SK-MEL-5 (cell line): ENCODE measurements at regions not wholly inside any gene's neighbourhood (a gene's known extent, or its start where the extent isn't known, plus 50 kb on each side); places are given as distances from the start of the nearest gene placed in this dataset.
A peak's percentile ranks its signal among the peaks of the same experiment; 100 is the strongest.
"Not testable (repeated sequence)": the region's sequence is repeated elsewhere in the genome, so short reads cannot be mapped to it uniquely, and the experiment has no call there.

Experiments
- DNase-seq: peaks from one replicate; pipeline ENCODE4 v3.0.0-alpha.2; 2016; ENCODE audit warnings: low read depth, low spot score
- in situ Hi-C: cut with HindIII; loops from 2 replicates; pipeline ENCODE4 v1.10.0; 2016; ENCODE audit warnings: low sequenced_read_pairs, high pct_unique_total_duplicates, low pct_unique_long_range_greater_than_20kb

DNA sequence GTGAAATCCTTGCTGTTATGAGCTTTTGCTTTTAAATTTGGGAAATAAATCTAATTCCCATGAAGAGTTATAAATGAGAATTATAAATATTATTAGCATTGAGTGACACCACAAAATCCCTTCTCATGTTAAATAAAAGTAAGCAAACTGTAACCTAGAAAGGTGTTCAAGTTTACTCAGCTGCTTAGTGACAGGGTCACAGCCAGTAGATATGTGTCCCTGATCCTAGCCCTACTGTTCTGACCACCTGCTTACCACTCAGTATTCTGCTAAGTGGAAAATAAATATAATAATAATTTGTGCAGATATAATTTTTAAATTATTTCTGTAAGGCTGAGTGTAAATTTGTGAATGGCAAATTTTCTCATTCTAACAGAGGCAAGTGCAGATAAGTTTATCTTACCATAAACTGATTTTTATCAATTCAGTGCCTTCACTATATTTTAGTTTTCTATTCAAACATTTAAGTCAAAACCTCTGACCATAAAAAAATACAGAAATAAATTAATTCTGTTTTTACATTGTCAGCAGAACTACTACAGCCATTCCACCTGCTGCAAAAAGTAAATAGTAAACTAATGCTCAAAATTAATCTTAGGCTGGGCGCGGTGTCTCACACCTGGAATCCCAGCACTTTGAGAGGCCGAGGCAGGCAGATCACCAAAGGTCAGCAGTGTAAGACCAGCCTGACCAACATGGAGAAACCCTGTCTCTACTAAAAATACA lies 118.2 kb downstream of the TENT5A start:
- no peak for DNase-seq
- in situ Hi-C loops = no loop called here

DNA sequence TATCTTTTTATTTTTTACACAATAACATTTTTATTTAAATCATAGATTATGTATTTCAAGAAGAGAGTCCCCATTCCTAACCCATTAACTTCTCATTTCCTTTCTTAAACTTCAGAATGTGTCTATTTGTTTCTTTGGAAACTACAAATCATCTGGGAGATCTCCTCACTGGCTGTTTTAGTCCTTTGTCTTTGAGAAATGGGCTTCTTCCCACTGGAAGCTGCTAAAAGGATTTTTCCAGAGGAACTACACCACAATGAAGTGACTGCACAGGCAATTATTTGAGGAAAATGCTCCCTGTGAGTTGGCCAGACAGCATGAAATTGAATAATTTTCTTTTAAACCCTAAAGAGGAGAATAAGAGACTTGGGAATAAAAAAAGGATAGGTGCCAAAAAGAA lies 119.1 kb downstream of the TENT5A start:
- DNase-seq = no peak
- in situ Hi-C loops = no loop called here

DNA sequence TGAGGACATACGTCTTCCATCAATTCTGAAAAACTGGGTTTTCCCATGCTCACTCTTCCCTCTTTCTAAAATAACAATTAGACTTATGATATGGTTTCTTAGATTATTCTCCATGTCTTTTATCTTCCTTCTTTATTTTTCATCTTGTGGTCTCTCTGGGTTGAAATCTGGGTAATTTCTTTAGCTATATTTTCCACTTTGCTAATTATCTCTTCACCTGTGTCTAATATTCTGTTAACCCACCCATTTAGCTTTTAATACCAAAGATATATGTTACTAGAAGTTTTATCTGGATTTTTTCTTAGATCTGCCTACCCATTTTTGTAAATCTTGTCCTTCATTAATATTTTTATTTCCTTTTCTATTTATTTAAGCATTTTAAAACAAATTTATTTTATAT lies 121.8 kb downstream of the TENT5A start:
- DNase-seq = no peak
- in situ Hi-C loops = no loop called here

DNA sequence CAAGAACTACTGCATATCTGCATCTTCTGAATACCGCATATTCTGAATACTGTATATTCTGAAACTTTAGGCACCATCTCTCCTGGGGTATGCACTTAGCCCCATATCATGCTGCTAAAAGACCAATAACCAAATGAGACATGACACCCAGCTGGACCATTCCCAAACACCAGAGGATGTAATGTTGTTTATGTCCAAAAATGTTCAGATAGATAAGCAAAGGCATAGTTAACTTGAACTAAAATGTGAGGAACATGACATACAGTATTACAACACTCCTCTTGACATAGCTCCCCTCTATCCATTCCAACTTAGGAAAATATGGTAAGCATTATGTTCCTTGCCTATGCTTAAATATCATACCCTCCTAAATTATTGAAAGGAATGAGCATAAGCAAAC lies 127.3 kb downstream of the TENT5A start:
- DNase-seq = no peak
- in situ Hi-C loops = no loop called here

DNA sequence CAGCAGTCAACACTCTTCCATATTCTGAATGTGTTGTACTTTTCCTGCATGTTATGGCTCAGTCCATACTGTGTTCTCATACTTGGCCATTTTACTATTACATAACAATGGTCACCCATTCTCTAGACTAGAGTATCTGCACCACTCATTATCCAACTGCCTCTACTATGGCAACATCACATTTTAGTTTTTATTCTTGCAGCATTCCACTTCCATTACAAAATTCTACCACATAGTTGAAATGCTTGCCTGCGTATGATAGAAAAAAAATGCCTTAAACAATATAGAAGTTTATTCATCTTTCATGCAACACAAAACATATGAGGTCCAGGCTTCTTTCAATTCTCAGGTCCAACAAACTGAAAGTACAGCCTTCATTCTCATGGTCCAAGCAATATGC lies 128.0 kb downstream of the TENT5A start:
- in situ Hi-C loops = no loop called here
- DNase-seq = no peak

DNA sequence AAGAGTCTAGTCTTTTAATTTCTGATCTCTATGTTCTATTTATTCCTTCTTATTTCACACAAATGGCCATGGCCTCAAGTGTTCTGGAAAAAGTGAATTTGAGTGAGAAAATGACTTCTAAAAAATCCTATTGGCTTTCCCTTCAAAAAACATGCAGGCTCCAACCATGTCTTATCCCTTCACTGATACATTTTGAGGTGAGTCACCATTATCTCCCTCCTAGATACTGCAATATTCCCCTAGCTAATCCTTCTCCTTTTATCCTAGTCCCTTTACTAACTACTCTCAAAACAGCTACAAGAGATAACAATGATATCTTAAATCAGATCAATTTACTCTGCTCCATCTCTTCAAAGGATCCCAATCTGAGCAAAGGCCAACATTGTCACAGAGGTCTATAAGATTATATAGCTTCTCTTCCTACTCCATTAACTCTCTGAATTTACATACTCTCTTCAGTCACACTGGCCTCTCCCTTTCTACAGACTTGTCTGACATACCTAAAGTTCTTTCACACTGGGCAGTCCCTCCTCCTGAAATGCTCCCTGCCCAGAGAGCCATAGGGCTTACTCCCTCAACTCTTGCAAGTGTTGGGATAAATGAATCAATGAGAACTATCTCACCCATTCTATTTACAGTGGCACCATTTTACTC lies 129.2 kb downstream of the TENT5A start:
- no peak for DNase-seq
- in situ Hi-C loops = no loop called here

DNA sequence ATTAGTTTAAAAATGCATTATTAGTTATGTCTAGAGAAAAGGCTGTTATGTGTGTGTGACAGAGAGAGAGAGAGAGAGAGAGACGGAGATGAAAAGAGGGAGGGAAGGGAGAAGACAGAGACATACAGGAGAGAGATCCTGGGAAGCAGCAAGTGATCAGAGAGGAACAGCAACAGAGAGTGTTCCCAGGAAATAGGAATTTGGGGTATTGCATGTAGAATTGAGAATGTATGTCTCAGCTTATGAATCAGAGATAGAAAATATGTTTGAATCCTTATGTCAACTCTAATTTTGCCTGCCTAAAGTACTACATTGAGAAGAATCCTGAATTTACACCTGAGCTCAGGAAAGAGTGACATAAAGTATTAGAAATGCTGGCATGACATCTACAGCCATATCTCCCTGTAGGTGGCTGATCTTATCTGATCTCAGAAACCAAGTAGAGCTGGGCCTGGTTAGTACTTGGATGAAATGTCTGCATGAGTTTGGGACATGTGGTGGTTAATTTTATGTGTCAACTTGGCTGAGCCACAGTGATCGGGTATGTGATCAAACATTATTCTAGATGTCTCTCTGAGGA lies 130.6 kb downstream of the TENT5A start:
- in situ Hi-C loops = no loop called here
- DNase-seq = no peak

DNA sequence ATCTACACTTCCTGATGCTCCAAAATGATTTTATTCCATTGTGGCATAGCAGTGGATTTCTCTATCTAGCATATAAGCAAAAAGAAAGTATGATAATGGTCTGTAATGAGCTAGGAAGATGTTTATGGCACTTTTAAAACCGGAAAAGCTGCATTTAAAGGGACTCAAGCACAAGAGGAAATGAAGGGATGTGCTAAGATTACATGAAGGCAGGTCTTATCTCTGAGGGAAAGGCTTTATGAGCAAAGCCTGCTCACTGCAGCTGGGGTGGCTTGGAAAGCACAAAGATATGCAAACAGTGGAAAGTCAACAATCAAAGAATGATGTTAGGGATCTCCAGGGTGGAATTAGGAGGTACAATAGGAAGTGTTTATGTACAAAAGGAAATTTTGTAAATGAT lies 138.2 kb downstream of the TENT5A start:
- no peak for DNase-seq

DNA sequence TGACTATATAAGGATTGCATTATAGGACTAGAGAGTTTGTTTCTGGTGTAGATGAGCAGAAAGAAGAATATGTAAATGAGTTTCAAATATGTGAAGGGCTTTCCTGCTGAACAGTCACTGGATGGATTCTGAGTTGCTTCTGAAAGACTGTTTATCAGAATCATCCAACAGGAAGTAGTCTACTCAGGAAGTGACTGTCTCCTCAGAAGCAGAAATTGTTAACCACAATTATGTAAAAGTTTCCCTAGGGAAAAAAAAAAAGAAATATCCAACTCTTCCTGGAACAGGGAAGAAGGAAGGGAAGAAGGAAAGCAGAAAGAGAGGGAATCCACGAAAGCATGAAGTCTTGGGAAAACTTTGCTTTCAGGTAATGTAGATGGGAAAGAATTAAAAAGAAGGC lies 138.9 kb downstream of the TENT5A start:
- DNase-seq = peak; percentile 50
- in situ Hi-C loops = no loop called here

More for the DNA sequence above, 138.2 kb downstream of the TENT5A start:
- in situ Hi-C loops = no loop called here

DNA sequence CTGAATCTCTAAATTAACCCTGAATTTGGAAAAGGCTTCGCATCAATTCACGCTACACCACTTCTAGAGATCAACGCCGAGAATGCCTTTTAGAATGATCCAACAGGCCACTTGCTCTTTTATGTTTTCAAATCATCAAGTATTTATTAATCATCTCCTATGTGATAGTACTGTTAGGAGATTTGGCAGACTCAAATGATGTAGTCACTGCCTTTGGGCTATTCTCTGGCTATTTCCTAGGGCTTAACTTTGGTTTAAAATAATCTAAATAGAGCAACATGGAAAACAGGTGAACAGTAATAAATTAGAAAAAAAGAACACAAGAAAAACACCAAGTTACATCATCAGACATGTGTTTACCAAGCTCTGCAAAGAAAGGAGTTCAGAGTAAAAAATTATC lies 140.3 kb downstream of the TENT5A start:
- DNase-seq = no peak

DNA sequence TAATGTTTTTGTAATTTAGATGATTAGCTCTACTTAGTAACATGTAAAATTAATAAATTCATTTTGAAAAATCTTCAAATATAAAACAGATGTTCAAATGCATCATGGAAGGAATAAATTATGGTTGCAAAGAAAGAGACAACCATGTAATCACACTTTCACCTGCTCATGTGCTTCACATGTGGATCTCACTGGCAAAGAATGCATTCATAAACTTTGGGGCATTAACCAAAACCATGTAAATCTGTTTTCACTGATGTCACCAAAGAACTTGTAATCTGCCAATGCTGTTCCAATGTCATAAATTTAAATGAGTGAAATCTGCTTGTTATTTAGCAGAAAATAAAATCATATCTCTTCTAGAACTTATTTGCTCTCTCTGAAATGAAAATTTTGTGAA lies 142.7 kb downstream of the TENT5A start:
- in situ Hi-C loops = no loop called here
- DNase-seq = no peak

More for the DNA sequence above, 140.3 kb downstream of the TENT5A start:
- in situ Hi-C loops = no loop called here

DNA sequence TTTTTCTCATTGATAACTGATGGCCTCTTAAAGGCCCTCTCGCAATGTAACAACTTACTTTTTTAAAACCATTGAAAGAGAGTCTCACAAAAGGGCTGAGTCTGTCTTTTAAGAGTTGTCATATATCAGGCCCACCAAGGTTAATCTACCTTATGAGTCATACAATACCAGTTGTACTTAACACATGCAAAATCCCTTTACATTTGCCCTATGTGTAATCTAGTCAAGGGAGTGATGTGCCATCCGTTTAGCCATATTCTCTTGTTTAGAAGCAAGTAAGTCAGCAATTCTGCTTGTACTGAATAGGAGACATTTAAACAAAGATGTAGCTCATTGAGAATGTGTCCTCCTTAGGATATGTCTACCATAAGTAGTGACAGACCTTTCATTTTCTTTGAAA lies 143.7 kb downstream of the TENT5A start:
- DNase-seq = no peak
- in situ Hi-C loops = no loop called here

DNA sequence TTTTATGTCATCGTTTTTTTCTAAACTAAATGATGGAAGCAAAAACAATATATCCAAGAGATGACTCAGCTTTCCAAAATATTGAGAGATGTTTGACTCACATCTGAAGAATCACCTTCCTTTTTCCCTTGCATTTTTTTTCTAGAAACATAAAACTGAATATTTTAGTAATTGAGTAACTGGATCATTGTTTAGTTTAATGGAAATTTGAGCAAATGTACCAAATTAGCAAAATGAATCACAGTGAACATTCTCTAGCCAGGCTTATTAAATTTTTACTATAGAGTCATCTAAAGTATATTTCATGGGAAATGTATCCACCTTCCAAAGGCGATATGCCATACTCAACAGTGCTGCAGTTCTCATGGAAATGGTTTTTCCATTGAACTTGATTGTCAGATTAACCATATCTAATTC lies 145.5 kb downstream of the TENT5A start:
- in situ Hi-C loops = no loop called here
- DNase-seq = no peak

DNA sequence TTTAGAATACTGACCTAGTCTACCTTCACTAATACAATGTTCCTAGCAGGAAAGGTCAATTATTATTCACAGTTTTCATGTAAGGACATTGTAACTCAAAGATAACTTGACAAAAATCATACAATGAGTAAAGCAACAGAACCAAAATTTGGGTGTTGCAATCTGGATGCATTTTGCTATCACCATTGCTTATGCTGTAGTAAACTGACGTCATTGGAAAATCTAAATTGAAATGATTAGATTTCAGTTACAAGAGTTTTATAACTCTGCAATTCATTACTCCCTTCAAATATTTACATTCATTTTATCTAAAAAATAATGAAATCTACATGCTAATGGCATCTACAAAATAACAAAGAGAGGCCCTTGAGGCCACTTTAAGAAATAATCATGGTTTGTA lies 147.0 kb downstream of the TENT5A start:
- no peak for DNase-seq
- in situ Hi-C loops = no loop called here

DNA sequence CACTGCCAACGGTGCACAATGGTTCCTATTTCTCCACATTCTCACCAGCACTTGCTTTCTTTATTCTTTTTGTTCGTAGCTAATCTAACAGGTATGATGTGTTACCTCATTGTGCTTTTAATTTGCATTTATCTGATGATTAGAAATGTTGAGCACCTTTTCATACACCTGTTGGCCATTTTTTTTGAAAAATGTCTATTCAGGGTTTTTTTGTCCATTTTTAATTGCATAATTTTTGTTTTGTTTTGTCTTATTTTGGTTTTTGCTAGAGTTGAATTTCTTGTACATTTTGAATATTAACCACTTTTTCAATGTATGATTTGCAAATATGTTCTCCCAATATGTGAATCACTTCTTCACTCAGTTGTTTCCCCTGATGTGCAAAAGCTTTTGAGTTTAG lies 150.6 kb downstream of the TENT5A start:
- in situ Hi-C loops = no loop called here
- DNase-seq = no peak

DNA sequence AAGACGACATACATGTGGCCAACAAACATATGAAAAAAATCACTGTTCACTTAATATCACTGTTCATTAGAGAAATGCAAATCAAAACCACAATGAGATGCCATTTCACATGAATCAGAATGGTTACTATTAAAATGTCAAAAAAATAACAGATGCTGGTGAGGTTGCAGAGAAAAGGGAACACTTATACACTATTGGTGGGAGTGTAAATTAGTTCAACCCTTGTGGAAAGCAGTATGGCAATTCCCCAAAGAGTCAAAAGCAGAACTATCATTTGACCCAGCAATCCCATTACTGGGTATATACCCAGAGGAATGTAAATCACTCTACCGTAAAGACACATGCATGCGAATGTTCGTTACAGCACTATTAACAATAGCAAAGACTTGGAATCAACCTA lies 152.0 kb downstream of the TENT5A start:
- DNase-seq, in situ Hi-C loops: not testable (repeated sequence)

DNA sequence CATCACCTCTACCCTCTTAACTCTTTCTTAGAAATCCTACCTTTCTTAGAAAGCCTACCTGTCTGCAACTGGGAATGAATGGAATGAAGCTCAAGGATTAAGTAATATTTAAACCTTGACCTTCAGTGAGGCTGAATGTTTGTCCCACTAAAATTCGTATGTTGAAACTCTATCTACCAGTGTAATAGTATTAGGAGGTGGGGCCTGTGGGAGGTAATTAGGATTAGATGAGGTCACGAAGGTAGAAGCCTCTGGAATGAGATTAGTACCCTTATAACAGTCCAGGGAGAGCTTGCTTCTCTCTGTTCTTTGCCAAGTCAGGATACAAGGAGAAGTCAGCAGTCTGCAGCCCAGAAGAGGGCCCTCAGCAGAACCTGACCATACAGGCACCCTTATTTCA lies 158.0 kb downstream of the TENT5A start:
- no peak for DNase-seq
- in situ Hi-C loops = no loop called here

DNA sequence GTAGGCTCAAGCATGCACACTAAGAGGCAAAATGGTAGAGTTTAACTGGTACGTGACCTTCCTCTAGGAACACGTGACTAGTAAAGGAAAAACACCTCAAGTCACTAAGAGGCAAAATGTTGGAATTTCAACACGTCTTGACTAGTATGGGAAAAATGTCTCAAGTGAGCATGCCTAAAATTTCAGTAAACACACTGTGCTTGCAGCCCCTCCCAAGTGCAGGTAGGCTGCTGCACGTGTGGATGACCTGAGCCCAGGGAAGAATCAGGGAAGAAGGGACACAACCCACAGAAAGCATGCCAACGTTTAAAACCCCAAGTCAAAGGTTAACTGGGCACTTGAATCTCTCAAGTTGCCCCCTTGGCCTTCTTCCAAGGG lies 162.2 kb downstream of the TENT5A start:
- in situ Hi-C loops = no loop called here
- no peak for DNase-seq
